DND-41 (cell line): ENCODE measurements at regions not wholly inside any gene's neighbourhood (a gene's known extent, or its start where the extent isn't known, plus 50 kb on each side); places are given as distances from the start of the nearest gene placed in this dataset.

Experiments used
- ATAC-seq: fragments of 200-7000 bp; cut with Tn5 transposase; 3 replicates; pipeline ENCODE4 v1.9.1; 2021; ENCODE audit warnings: low read depth; ENCODE audit not compliant: insufficient read depth
- DNase-seq: peaks from one replicate; pipeline ENCODE4 v3.0.0-alpha.2; 2020
- H2AFZ ChIP-seq: 2 replicates; pipeline ENCODE4 v1.6.0; 2012; ENCODE audit warnings: low read depth, low read length
- H3K27ac ChIP-seq: 2 replicates; pipeline ENCODE4 v1.5.1; 2012; ENCODE audit warnings: low read length, inconsistent platforms
- H3K27me3 ChIP-seq: fragments of 200-600 bp; sonication (generic); 2 replicates; pipeline ENCODE4 v1.6.0; 2012; ENCODE audit warnings: low read length, mild to moderate bottlenecking, inconsistent platforms; ENCODE audit not compliant: insufficient read depth, poor library complexity
- H3K36me3 ChIP-seq: 2 replicates; pipeline ENCODE4 v1.5.1; 2012; ENCODE audit warnings: low read length, inconsistent platforms; ENCODE audit not compliant: insufficient read depth
- H3K4me1 ChIP-seq: 2 replicates; pipeline ENCODE4 v1.5.1; 2012; ENCODE audit warnings: mild to moderate bottlenecking, low read length; ENCODE audit not compliant: insufficient read depth
- H3K4me2 ChIP-seq: 2 replicates; pipeline ENCODE4 v1.6.0; 2012; ENCODE audit warnings: mild to moderate bottlenecking, moderate library complexity, low read length, inconsistent platforms; ENCODE audit not compliant: insufficient read depth
- H3K4me3 ChIP-seq, 2 experiments: fragments of 200-600 bp in 1 of 2; shearing (Covaris generic) in 1 of 2; 2 replicates each; pipeline ENCODE4 v1.5.1; 2012 to 2016; ENCODE audit warnings: inconsistent platforms in 2 of 2, low read length in 2 of 2, mild to moderate bottlenecking in 2 of 2, low read depth in 1 of 2, moderate library complexity in 1 of 2
- H3K79me2 ChIP-seq: 2 replicates; pipeline ENCODE4 v1.6.0; 2012; ENCODE audit warnings: low read length, inconsistent platforms; ENCODE audit not compliant: insufficient read depth
- H3K9ac ChIP-seq: 2 replicates; pipeline ENCODE4 v1.6.0; 2012; ENCODE audit warnings: low read depth, mild to moderate bottlenecking, inconsistent platforms, low read length, moderate library complexity
- H3K9me3 ChIP-seq: 2 replicates; pipeline ENCODE4 v1.5.1; 2012; ENCODE audit warnings: low read length, moderate library complexity, mild to moderate bottlenecking, inconsistent platforms; ENCODE audit not compliant: insufficient read depth, severe bottlenecking
- H4K20me1 ChIP-seq: 2 replicates; pipeline ENCODE4 v1.6.0; 2012; ENCODE audit warnings: low read length; ENCODE audit not compliant: insufficient read depth
- CTCF ChIP-seq: IDR thresholded peaks from 2 replicates; pipeline ENCODE4 v1.5.1; 2012; ENCODE audit warnings: borderline replicate concordance, low read length, moderate library complexity, mild to moderate bottlenecking; ENCODE audit not compliant: poor library complexity, severe bottlenecking; ENCODE audit errors: extremely low read depth
- EZH2 ChIP-seq: IDR thresholded peaks from 3 replicates; pipeline ENCODE4 v1.6.1; 2012; ENCODE audit warnings: borderline replicate concordance, low read depth, mild to moderate bottlenecking, moderate library complexity, low read length, inconsistent platforms; ENCODE audit not compliant: severe bottlenecking

GRCh38 chr3:72538070-72538745 is 310.0 kb downstream of the SHQ1 start:
- Histone ChIP-seq H3K9me3 (peaks cover 7% of the 10 kb centered on the region), H3K4me1 (no peaks in the 10 kb centered on the region), H3K79me2 (no peaks in the 10 kb centered on the region), H3K27ac (no peak overlapping the region), H3K4me2 (no peak overlapping the region), H2AFZ (no peak overlapping the region), H3K27me3 (no peaks in the 10 kb centered on the region), H3K9ac (no peak overlapping the region), H3K4me3 (no peak overlapping the region), H3K36me3 (no peaks in the 10 kb centered on the region), H4K20me1 (no peaks in the 10 kb centered on the region)
- TF ChIP-seq CTCF (no peak), EZH2 (no peak)
- no peak for ATAC-seq
- DNase-seq: no peak

- H3K79me2 ChIP-seq: no peaks in the 10 kb centered on the region
Observed at GRCh38 chr3:72537448-72537847, 310.8 kb downstream of the SHQ1 start.

GRCh38 chr3:72536878-72537267 is 311.4 kb downstream of the SHQ1 start:
- no peak for TF ChIP-seq EZH2
- TF ChIP-seq CTCF: no peak
- Histone ChIP-seq H4K20me1 (no peaks in the 10 kb centered on the region), H3K4me3 (no peak overlapping the region), H3K4me2 (no peak overlapping the region), H3K36me3 (no peaks in the 10 kb centered on the region), H3K79me2 (no peaks in the 10 kb centered on the region), H3K27me3 (peaks cover 3% of the 10 kb centered on the region), H3K4me1 (no peaks in the 10 kb centered on the region), H3K27ac (no peak overlapping the region), H2AFZ (no peak overlapping the region), H3K9me3 (peaks cover 7% of the 10 kb centered on the region), H3K9ac (no peak overlapping the region)
- ATAC-seq: no peak
- no peak for DNase-seq

More at GRCh38 chr3:72537448-72537847, 310.8 kb downstream of the SHQ1 start:
- Histone ChIP-seq H3K9ac (no peak overlapping the region), H3K4me3 (no peak overlapping the region), H3K9me3 (peaks cover 7% of the 10 kb centered on the region), H3K27ac (no peak overlapping the region), H3K4me2 (no peak overlapping the region), H4K20me1 (no peaks in the 10 kb centered on the region), H3K36me3 (no peaks in the 10 kb centered on the region), H3K27me3 (peaks cover 3% of the 10 kb centered on the region), H2AFZ (no peak overlapping the region), H3K4me1 (no peaks in the 10 kb centered on the region)
- ATAC-seq (no peak), DNase-seq (no peak)
- no peak for TF ChIP-seq EZH2
- no peak for TF ChIP-seq CTCF
